Mammary epithelial cell (primary cell): ENCODE measurements at regions not wholly inside any gene's neighbourhood (a gene's known extent, or its start where the extent isn't known, plus 50 kb on each side); places are given as distances from the start of the nearest gene placed in this dataset.

Experiments
- EZH2 ChIP-seq: IDR thresholded peaks from 2 replicates; pipeline ENCODE4 v1.6.1; 2012; ENCODE audit warnings: low read length, inconsistent platforms, borderline replicate concordance
- TF ChIP-seq, protein P1 (sequence below), 2 donors: IDR thresholded peaks in 1 of 2; conservative IDR thresholded peaks in 1 of 2; 2 replicates each; pipeline ENCODE4 v1.5.1; 2011 to 2012; ENCODE audit warnings: inconsistent platforms in 2 of 2, low read length in 2 of 2, mild to moderate bottlenecking in 2 of 2, control low read depth in 1 of 2, low read depth in 1 of 2; ENCODE audit not compliant: insufficient read depth in 1 of 2; ENCODE audit errors: extremely low read depth in 1 of 2

DNA sequence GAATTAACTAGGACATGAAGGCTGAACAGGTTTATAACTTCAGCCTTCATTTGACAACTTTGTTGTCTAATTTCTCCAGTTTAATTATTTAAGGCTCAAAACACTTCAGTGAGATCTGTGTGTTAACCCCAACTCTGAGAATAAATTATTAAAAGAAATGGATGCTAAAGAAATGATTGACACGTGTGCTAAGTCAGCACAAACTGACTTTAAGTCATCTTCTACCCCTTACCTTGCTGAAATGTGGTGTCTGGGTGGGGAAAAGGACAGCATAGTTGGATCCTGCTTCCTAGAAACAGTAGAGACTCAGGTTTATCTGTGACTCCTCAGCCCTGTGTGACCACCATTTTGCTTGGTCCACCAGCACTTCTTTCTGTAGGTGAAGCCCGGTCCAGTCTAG, 324.8 kb upstream of the NPSR1 start:
- no peak for TF ChIP-seq EZH2
- TF ChIP-seq, protein P1, sequence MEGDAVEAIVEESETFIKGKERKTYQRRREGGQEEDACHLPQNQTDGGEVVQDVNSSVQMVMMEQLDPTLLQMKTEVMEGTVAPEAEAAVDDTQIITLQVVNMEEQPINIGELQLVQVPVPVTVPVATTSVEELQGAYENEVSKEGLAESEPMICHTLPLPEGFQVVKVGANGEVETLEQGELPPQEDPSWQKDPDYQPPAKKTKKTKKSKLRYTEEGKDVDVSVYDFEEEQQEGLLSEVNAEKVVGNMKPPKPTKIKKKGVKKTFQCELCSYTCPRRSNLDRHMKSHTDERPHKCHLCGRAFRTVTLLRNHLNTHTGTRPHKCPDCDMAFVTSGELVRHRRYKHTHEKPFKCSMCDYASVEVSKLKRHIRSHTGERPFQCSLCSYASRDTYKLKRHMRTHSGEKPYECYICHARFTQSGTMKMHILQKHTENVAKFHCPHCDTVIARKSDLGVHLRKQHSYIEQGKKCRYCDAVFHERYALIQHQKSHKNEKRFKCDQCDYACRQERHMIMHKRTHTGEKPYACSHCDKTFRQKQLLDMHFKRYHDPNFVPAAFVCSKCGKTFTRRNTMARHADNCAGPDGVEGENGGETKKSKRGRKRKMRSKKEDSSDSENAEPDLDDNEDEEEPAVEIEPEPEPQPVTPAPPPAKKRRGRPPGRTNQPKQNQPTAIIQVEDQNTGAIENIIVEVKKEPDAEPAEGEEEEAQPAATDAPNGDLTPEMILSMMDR (conservative IDR thresholded peaks at IDR 0.05 in 1 of 2, IDR thresholded peaks at IDR 0.05 in 1 of 2; ENCODE audit: extremely low read depth in 1 of 2, insufficient read depth in 1 of 2, low read depth in 1 of 2, low read length in 2 of 2), result no peak
